HPDE6-E6E7 (cell line): ENCODE measurements at regions not wholly inside any gene's neighbourhood (a gene's known extent, or its start where the extent isn't known, plus 50 kb on each side); places are given as distances from the start of the nearest gene placed in this dataset.
A peak's percentile ranks its signal among the peaks of the same experiment; 100 is the strongest.

ENCODE experiments used
- DNase-seq: peaks from one replicate; pipeline ENCODE4 v3.0.0; 2011; ENCODE audit warnings: missing footprints; ENCODE audit errors: extremely low spot score

- no peak for DNase-seq
Observed at GRCh38 chr2:238963161-238963970, 115.5 kb downstream of the TWIST2 start.

GRCh38 chr2:238963971-238964328 lies 116.1 kb downstream of the TWIST2 start:
- DNase-seq = no peak

- DNase-seq = no peak
Observed at GRCh38 chr2:238964544-238965067, 116.7 kb downstream of the TWIST2 start.

GRCh38 chr2:238965371-238966071 lies 117.6 kb downstream of the TWIST2 start:
- no peak for DNase-seq

GRCh38 chr2:238966072-238966937 lies 118.4 kb downstream of the TWIST2 start:
- no peak for DNase-seq

- DNase-seq = no peak
Observed at GRCh38 chr2:238967031-238967977, 119.4 kb downstream of the TWIST2 start.

GRCh38 chr2:238967978-238968360 lies 120.1 kb downstream of the TWIST2 start:
- DNase-seq = no peak

GRCh38 chr2:238968616-238969384 lies 120.9 kb downstream of the TWIST2 start:
- DNase-seq = no peak

GRCh38 chr2:238969857-238970256 lies 122.0 kb downstream of the TWIST2 start:
- no peak for DNase-seq

- DNase-seq = peak; percentile 76
Observed at GRCh38 chr2:238970553-238971081, 122.7 kb downstream of the TWIST2 start.

- DNase-seq = no peak
Observed at GRCh38 chr2:238971318-238972145, 123.6 kb downstream of the TWIST2 start.

- DNase-seq = no peak
Observed at GRCh38 chr2:238972146-238972445, 124.2 kb downstream of the TWIST2 start.

GRCh38 chr2:238973038-238973739 lies 125.3 kb downstream of the TWIST2 start:
- no peak for DNase-seq

- DNase-seq = no peak
Observed at GRCh38 chr2:238974081-238974480, 126.2 kb downstream of the TWIST2 start.

- DNase-seq = no peak
Observed at GRCh38 chr2:238974501-238975166, 126.7 kb downstream of the TWIST2 start.

- DNase-seq = no peak
Observed at GRCh38 chr2:238975408-238975807, 127.5 kb downstream of the TWIST2 start.

GRCh38 chr2:238978497-238978896 lies 130.6 kb downstream of the TWIST2 start:
- no peak for DNase-seq

- DNase-seq = no peak
Observed at GRCh38 chr2:238979636-238980035, 131.8 kb downstream of the TWIST2 start.
